SW 1271 (cell line): ENCODE measurements at regions not wholly inside any gene's neighbourhood (a gene's known extent, or its start where the extent isn't known, plus 50 kb on each side); places are given as distances from the start of the nearest gene placed in this dataset.
"Not testable (repeated sequence)": the region's sequence is repeated elsewhere in the genome, so short reads cannot be mapped to it uniquely, and the experiment has no call there.

Experiments
- DNase-seq, 2 experiments: peaks; one replicate each; lab custom pipeline; 2025; lab: John Stamatoyannopoulos, UW

DNA sequence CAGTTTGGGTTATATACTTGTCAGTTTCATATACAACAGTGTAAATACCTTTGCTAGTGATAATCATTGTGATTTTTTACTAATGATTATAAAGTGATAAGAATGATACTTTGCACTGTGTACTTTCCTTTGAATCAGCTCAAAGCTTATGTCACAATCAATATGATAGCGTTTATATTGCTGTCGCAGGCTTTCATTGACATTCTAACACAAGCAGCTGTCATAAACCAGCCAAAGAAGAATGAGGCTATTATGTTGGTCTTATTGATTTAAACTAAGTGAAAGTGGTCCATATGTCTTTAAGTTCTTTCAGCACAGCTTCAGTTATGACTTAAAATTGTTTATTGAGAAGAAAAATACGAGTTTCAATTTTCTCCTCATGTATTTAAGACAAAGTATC, 272.7 kb upstream of the RGMB start:
- no peak for DNase-seq

DNA sequence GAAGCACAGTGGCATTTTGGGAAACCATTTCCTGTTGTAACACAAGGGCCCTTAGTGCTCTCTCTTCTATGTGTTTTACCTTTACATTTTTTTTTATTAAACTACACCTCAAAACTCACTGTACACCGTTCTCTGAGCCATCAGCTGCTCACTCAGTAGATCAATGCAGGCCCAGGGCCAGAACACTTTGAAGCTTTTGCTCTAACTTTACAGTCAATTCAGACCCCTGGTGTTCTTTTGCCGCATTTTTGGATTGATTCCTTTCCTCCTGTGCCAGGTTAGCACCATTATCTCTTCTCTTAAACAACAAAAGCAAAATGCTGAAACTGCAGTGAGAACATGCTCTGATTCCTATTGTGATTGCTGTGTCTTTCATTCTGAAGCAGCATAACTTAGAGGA, 269.8 kb upstream of the RGMB start:
- DNase-seq: no peak

DNA sequence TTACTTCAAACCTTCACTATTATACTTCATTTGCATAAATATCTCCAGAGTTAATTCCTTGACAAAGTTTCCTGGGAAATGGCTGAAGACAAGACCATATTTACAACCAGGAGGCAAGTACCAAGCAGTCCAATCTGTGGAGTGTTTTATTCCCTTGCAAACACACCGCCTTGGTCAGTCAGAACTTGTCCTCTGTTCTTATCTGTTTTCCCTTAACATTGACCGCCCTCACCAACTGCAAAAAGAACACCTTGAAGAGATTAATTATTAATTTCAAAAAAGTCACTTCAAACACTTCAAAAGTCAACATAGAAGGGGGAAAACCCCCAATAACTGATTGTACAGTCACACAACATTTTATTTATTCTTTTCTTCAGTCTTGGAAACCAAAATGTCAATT, 269.0 kb upstream of the RGMB start:
- DNase-seq: no peak

DNA sequence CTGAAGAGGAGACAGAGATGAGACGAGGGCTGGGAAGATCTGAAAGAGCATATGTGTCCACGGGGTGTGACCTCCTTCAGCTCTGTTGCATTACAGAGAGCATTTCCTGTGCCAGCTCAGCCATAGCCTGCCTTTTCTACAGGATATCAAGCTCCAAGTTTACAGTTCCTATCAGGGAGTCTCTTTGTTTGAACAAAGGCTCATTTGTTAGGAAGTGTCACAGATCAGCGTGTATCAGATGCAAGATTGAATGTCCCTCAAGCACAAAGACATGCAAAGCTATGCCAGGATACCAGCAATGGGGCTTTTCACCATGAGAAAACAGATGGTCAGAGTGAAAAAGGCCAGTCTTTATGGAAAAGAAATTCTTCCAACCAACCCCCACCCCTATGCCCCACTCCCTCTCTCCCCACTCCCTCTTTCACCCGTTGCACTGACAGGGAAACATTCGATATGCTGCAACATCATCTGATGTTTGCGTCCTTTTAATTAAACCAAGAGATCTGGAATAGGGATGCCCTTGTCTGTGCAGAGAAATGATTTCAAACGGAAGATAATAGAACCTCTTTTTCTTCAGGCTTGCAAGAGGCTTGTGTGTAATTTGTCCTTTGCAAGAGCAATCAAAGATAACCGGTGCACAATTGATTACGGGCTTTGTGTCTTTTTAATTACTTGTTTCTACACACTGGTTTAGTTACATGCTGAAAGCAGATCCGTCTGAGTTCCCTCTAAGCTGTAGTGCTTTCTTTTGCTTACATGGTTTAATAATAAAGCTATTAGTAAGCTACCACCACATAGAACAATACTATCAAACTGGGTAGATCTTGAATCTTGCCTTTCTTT, 263.1 kb upstream of the RGMB start:
- peak; percentile 4 to 34 for DNase-seq

DNA sequence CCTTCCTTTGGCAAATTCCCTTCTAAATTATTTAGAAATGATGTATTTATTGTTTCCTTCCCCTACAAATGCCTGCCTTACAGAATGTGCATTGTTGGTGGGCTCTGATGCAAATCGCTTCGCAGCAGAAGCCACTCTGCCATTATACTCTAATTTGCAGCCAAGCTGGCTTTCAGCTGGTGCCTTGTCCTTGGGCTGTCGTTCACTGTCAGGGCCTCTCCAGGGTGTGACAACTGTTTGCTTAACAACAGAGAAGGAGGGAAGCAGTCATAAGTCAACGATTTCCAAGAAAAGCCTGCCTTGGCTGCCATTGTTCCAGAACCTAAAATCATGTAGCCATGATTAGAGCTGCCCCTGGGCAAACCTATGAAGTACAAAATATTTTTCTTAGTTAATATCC, 260.1 kb upstream of the RGMB start:
- DNase-seq: no peak

DNA sequence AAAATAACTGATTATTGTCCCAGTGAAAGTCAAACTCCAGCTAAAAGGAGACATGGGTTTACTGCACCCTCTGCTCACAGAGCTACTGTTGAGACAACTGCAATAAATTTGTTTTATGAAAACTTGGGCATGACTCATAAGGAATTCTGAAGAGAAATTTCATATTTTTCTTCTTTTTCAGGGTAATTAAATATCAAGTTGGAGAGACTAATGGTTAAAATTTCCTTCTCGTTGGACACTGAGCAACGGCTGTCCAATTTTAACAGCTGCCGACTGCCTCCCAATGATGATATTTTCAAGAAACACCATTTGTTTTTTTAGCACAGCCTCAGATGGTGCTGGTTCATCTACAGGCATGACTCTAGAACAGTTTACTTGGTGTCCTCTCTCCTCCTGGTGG, 259.2 kb upstream of the RGMB start:
- no peak for DNase-seq

GRCh38 chr5:98516701-98517100, 256.8 kb upstream of the RGMB start:
- DNase-seq: no peak

- no peak for DNase-seq
Measured at GRCh38 chr5:98517560-98518366, 255.7 kb upstream of the RGMB start.

GRCh38 chr5:98518754-98519153, 254.7 kb upstream of the RGMB start:
- no peak for DNase-seq

- DNase-seq: no peak
Measured at GRCh38 chr5:98519571-98519970, 253.9 kb upstream of the RGMB start.

DNA sequence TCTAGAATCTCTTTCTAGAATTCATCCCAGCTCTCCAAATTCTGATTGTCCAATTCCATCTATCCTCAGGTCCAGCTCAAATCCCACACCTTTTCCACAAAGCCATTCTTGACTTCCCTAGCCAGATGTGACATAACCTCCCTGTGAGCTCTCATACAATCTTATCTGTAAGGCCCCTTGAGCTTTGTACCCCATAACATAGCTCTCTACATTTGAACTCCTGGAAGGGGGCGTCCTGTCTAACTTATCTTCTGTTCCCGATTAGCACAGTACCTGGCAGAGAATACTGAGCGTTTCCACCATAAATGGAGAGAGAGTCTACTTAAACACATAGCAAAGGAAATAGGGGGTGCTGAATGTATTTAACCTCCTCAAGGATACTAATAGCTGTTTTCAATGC, 251.6 kb upstream of the RGMB start:
- no peak for DNase-seq

GRCh38 chr5:98524773-98525172, 248.7 kb upstream of the RGMB start:
- no peak for DNase-seq

DNA sequence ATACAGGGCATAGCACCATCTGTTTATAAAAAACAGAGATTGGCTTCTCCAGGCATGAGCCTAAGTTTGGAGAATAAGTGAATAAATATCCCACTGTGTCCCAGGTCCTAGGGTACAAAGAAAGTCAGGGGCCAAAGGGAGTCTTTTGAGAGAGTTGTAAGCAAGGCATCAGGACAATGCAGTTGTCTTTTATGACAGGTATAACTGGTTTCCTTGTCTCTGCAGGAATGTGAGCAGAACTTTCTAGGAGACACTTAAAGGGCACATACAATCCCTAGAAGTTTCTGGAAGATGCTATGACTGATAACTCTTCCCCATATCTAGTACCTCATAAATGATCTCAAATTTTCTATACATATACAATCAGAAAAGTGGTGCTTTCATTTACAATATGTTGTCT, 245.6 kb upstream of the RGMB start:
- no peak for DNase-seq

- DNase-seq: no peak
Measured at GRCh38 chr5:98529321-98529720, 244.1 kb upstream of the RGMB start.

GRCh38 chr5:98530224-98530623, 243.2 kb upstream of the RGMB start:
- DNase-seq: no peak

DNA sequence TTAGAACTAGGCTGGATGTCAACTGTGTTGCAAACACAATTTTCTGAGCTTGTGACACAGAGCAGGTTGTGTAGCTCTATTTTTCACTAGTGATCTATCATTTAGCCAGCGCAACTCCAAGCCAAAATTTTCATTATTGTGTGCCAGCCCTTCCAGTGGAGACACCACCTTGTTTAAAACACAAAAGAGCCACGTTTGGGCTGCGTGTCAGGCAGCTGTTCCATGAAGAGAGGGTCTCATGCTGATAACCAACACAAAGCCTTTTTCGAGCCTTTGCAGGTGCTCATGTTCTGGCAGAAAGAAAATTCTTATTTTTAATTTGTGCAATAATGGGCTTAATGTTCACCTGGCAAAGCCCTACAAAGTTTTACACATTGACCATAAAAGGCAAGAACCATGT, 237.6 kb upstream of the RGMB start:
- no peak for DNase-seq

GRCh38 chr5:98540056-98540455, 233.4 kb upstream of the RGMB start:
- DNase-seq: no peak

DNA sequence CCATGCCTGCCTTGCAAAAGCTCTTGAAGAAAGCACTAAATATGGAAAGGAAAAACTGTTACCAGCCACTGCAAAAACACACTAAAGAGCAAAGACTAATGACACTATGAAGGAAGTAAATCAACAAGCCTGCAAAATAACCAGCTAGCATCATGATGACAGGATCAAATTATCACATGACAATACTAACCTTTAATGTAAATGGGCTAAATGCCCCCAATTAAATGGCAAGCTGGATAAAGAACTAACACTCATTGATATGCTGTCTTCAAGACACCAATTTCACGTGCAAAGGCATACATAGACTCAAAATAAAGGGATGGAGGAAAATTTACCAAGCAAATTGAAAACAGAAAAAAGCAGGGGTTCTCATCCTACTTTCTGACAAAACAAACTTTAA, 231.8 kb upstream of the RGMB start:
- no peak for DNase-seq

DNA sequence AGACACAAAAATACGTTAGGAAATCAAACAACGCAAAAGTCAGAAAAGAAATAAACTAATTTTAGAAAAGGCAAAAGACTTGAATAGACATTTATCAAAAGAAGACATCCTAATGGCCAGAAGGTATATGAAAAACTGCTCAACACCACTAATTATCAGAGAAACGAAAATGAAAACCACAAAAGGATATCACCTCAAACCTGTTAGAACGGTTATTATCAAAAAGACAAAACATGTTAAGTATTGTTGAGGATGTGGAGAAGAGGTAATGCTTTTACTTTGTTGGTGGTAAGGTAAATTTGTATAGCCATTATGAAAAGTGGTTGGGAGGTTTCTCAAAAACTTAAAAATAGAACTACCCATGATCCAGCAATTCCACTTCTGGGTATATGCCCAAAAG, 230.0 kb upstream of the RGMB start:
- no peak for DNase-seq

- not testable (repeated sequence) for DNase-seq
Measured at GRCh38 chr5:98546924-98547323, 226.5 kb upstream of the RGMB start.

DNA sequence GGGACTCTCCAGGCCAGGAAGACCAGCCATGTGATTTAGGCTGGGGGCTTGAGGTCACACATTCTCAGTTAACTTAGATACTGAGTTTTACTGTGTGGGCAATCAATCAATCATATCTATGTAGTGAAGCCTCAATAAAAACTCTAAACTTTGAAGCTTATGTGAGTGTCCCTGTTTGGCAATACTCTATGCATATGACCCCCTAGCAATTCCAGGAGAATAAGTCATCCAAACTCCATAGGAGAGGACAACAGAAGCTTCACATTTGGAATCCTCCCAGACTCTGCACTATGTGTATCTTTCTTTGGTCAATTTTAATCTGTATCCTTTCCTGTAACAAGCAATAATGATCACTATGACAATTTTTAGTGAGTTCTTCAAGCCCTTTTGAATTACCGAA, 216.8 kb upstream of the RGMB start:
- no peak for DNase-seq

DNA sequence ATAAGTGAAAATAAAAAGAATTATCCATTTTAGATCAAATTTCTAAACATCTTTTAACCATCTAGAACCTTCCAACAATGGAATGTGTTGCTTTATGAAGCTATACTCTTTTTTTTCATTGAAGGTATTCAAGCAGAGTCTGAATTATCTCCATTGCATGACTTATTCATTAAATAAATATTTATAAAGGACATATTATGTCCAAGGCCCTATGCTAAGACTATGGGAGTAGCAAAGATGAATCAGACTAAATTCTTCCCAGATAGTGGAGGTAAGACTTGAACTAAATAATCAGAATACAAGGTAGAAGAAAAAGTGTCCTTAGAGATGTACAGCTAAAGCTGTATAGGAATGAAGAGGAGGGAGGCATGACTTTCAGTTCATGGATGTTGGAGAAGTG, 215.5 kb upstream of the RGMB start:
- no peak for DNase-seq

GRCh38 chr5:98563885-98564653, 209.4 kb upstream of the RGMB start:
- DNase-seq: no peak
